H1 (cell line): ENCODE measurements at regions not wholly inside any gene's neighbourhood (a gene's known extent, or its start where the extent isn't known, plus 50 kb on each side); places are given as distances from the start of the nearest gene placed in this dataset.

ENCODE experiments used
- CTCF ChIA-PET: fragments of 300-600 bp; sonication (Branson Sonifier 250); formaldehyde crosslinking; loops from one replicate; lab custom pipeline; 2021; ENCODE audit not compliant: partially characterized antibody; lab: Charles Lee
- POLR2A ChIA-PET: fragments of 300-600 bp; sonication (Branson Sonifier 250); formaldehyde crosslinking; loops from one replicate; lab custom pipeline; 2021; ENCODE audit warnings: inconsistent platforms; ENCODE audit not compliant: partially characterized antibody; lab: Charles Lee
- DNase-seq, 2 experiments: peaks; one replicate each; pipeline versions ENCODE4 v3.0.0 to v3.0.0-alpha.2; 2010 to 2022; ENCODE audit warnings: low spot score in 2 of 2, low read depth in 1 of 2, mixed read lengths in 1 of 2
- FAIRE-seq: peaks from 2 replicates; lab custom pipeline; 2011; peaks lifted over from hg19 to GRCh38; lab: Jason Lieb, UNC
- H2AFZ ChIP-seq: 2 replicates; pipeline ENCODE4 v1.8.1; 2012; ENCODE audit warnings: low read length, inconsistent platforms
- H2AK5ac ChIP-seq: 2 replicates; pipeline ENCODE4 v1.6.1; 2013; ENCODE audit warnings: low read depth, low read length
- H2BK120ac ChIP-seq: replicated peaks from 2 replicates; pipeline ENCODE3; 2013; ENCODE audit warnings: low read depth, low read length, inconsistent platforms
- H2BK12ac ChIP-seq: 2 replicates; pipeline ENCODE4 v1.6.1; 2013; ENCODE audit warnings: low read depth, low read length
- H2BK15ac ChIP-seq: 2 replicates; pipeline ENCODE4 v1.6.1; 2013; ENCODE audit warnings: low read length
- H2BK20ac ChIP-seq: 2 replicates; pipeline ENCODE4 v1.6.1; 2013; ENCODE audit warnings: low read length
- H2BK5ac ChIP-seq: 2 replicates; pipeline ENCODE4 v1.6.1; 2013; ENCODE audit warnings: low read depth, low read length
- H3K14ac ChIP-seq: 2 replicates; pipeline ENCODE4 v1.6.1; 2013; ENCODE audit warnings: inconsistent platforms; ENCODE audit not compliant: insufficient read length
- H3K18ac ChIP-seq: 2 replicates; pipeline ENCODE4 v1.6.1; 2013; ENCODE audit warnings: low read length; ENCODE audit errors: extremely low read depth
- H3K23ac ChIP-seq: 2 replicates; pipeline ENCODE4 v1.6.1; 2013; ENCODE audit warnings: inconsistent platforms; ENCODE audit not compliant: insufficient read length
- H3K23me2 ChIP-seq: 2 replicates; pipeline ENCODE4 v1.6.1; 2013; ENCODE audit warnings: low read depth, low read length
- H3K27ac ChIP-seq: 2 replicates; pipeline ENCODE4 v1.6.1; 2011; ENCODE audit warnings: low read depth, low read length, inconsistent platforms
- H3K27me3 ChIP-seq, 4 experiments: replicated peaks in 1 of 4; 1 replicate in 1 of 4; 2 replicates in 3 of 4; pipeline versions ENCODE4 v1.6.1 to v1.8.1; 2011 to 2013; ENCODE audit warnings: low read length in 3 of 4, mild to moderate bottlenecking in 3 of 4, inconsistent platforms in 2 of 4, mixed read lengths in 2 of 4, moderate library complexity in 1 of 4; ENCODE audit not compliant: control insufficient read depth in 3 of 4, insufficient read depth in 3 of 4; ENCODE audit errors: extremely low read depth in 1 of 4
- H3K36me3 ChIP-seq, 4 experiments: 2 replicates each; pipeline versions ENCODE4 v1.6.1 to v1.8.1; 2011 to 2013; ENCODE audit warnings: mild to moderate bottlenecking in 4 of 4, low read length in 3 of 4, moderate library complexity in 2 of 4, control low read depth in 1 of 4, inconsistent platforms in 1 of 4; ENCODE audit not compliant: insufficient read depth in 4 of 4, control insufficient read depth in 2 of 4
- H3K4ac ChIP-seq: replicated peaks from 2 replicates; pipeline ENCODE3; 2013; ENCODE audit warnings: low read length, low read depth, mixed read lengths, inconsistent platforms; ENCODE audit not compliant: insufficient read length
- H3K4me1 ChIP-seq, 4 experiments: replicated peaks in 1 of 4; 1 replicate in 1 of 4; 2 replicates in 3 of 4; pipeline versions ENCODE4 v1.6.1 to v1.8.1; 2011 to 2013; ENCODE audit warnings: low read length in 3 of 4, inconsistent platforms in 2 of 4, mixed read lengths in 1 of 4; ENCODE audit not compliant: insufficient read depth in 4 of 4, control insufficient read depth in 3 of 4
- H3K4me2 ChIP-seq, 2 experiments: 2 replicates each; pipeline versions ENCODE4 v1.6.1 to v1.8.1; 2011 to 2013; ENCODE audit warnings: low read depth in 2 of 2, low read length in 2 of 2, control low read depth in 1 of 2, inconsistent platforms in 1 of 2, mild to moderate bottlenecking in 1 of 2; ENCODE audit not compliant: insufficient read depth in 1 of 2
- H3K4me3 ChIP-seq, 4 experiments: fragments of 200-600, 300-600 bp in 1 of 4; sonication (generic), shearing (Covaris generic), sonication (Bioruptor Twin) in 1 of 4; 2 replicates each; pipeline versions ENCODE4 v1.5.1 to v1.8.1; 2011 to 2016; ENCODE audit warnings: low read length in 4 of 4, low read depth in 3 of 4, control low read depth in 2 of 4, inconsistent platforms in 2 of 4, mild to moderate bottlenecking in 2 of 4, mixed read lengths in 1 of 4, moderate library complexity in 1 of 4; ENCODE audit not compliant: insufficient read depth in 2 of 4; ENCODE audit errors: extremely low read depth in 1 of 4
- H3K56ac ChIP-seq: replicated peaks from 2 replicates; pipeline ENCODE3; 2013; ENCODE audit warnings: low read depth, mild to moderate bottlenecking, mixed read lengths, low read length, inconsistent platforms; ENCODE audit not compliant: insufficient read length
- H3K79me1 ChIP-seq: 2 replicates; pipeline ENCODE4 v1.6.1; 2013; ENCODE audit warnings: low read depth, low read length, control low read depth
- H3K79me2 ChIP-seq, 2 experiments: 2 replicates each; pipeline versions ENCODE4 v1.6.1 to v1.8.1; 2012 to 2013; ENCODE audit warnings: low read length in 2 of 2, mild to moderate bottlenecking in 2 of 2, inconsistent platforms in 1 of 2; ENCODE audit not compliant: insufficient read depth in 2 of 2, control insufficient read depth in 1 of 2
- H3K9ac ChIP-seq, 4 experiments: replicated peaks in 1 of 4; 1 replicate in 1 of 4; 2 replicates in 3 of 4; pipeline versions ENCODE4 v1.6.1 to v1.8.1; 2011 to 2013; ENCODE audit warnings: low read depth in 3 of 4, low read length in 3 of 4, control low read depth in 2 of 4, mild to moderate bottlenecking in 2 of 4, moderate library complexity in 2 of 4, inconsistent platforms in 1 of 4; ENCODE audit errors: extremely low read depth in 1 of 4
- H3K9me3 ChIP-seq, 2 experiments: 2 replicates each; pipeline versions ENCODE4 v1.6.1 to v1.8.1; 2012 to 2013; ENCODE audit warnings: mild to moderate bottlenecking in 2 of 2, moderate library complexity in 2 of 2, control low read depth in 1 of 2, inconsistent platforms in 1 of 2, low read depth in 1 of 2, low read length in 1 of 2, mixed read lengths in 1 of 2; ENCODE audit not compliant: insufficient read depth in 2 of 2
- H4K20me1 ChIP-seq, 2 experiments: replicated peaks in 1 of 2; 2 replicates each; pipeline versions ENCODE3 to v1.8.1; 2011 to 2013; ENCODE audit warnings: inconsistent platforms in 2 of 2, low read length in 2 of 2, mild to moderate bottlenecking in 1 of 2; ENCODE audit not compliant: insufficient read depth in 2 of 2, control insufficient read depth in 1 of 2
- H4K5ac ChIP-seq: 2 replicates; pipeline ENCODE4 v1.6.1; 2013; ENCODE audit warnings: low read length, low read depth, mixed read lengths, inconsistent platforms; ENCODE audit not compliant: insufficient read length
- H4K8ac ChIP-seq: 2 replicates; pipeline ENCODE4 v1.8.0; 2013; ENCODE audit warnings: mild to moderate bottlenecking, moderate library complexity, low read length, inconsistent platforms; ENCODE audit not compliant: insufficient read depth; ENCODE audit errors: extremely low read depth
- H4K91ac ChIP-seq: replicated peaks from 2 replicates; pipeline ENCODE3; 2013; ENCODE audit warnings: low read length, mixed read lengths, inconsistent platforms; ENCODE audit not compliant: insufficient read length
- CBX5 ChIP-seq: fragments of 300-800, 300-1000 bp; sonication (generic); IDR thresholded peaks from 2 replicates; pipeline ENCODE4 v1.7.1; 2016; ENCODE audit warnings: antibody characterized with exemption, low read length, low read depth
- CHD1 ChIP-seq: IDR thresholded peaks from 2 replicates; pipeline ENCODE4 v1.6.1; 2012; ENCODE audit warnings: low read depth, low read length, improper control_type of control experiment
- E2F6 ChIP-seq: IDR thresholded peaks from 2 replicates; pipeline ENCODE4 v1.6.1; 2012; ENCODE audit warnings: inconsistent platforms
- EP300 ChIP-seq, 2 experiments: IDR thresholded peaks; 1 replicate in 1 of 2; 2 replicates in 1 of 2; pipeline ENCODE4 v1.6.1; 2011 to 2012; ENCODE audit warnings: low read depth in 2 of 2, low read length in 2 of 2, mild to moderate bottlenecking in 2 of 2, borderline replicate concordance in 1 of 2, inconsistent platforms in 1 of 2, moderate library complexity in 1 of 2
- GTF2F1 ChIP-seq: IDR thresholded peaks from 2 replicates; pipeline ENCODE4 v1.6.1; 2012; ENCODE audit warnings: low read depth, low read length, improper control_type of control experiment, borderline replicate concordance
- SAP30 ChIP-seq: fragments of 300-600 bp; sonication (generic); IDR thresholded peaks from 2 replicates; pipeline ENCODE4 v1.7.1; 2012; ENCODE audit warnings: low read length, moderate library complexity, mild to moderate bottlenecking, inconsistent platforms; ENCODE audit not compliant: insufficient read depth, insufficient replicate concordance
- SIX5 ChIP-seq: IDR thresholded peaks from 2 replicates; pipeline ENCODE4 v1.6.1; 2011; ENCODE audit warnings: mild to moderate bottlenecking, low read depth, low read length
- SP2 ChIP-seq: IDR thresholded peaks from 2 replicates; pipeline ENCODE4 v1.6.1; 2012; ENCODE audit warnings: mild to moderate bottlenecking, low read length, inconsistent platforms
- SP4 ChIP-seq: IDR thresholded peaks from 2 replicates; pipeline ENCODE4 v1.6.1; 2012; ENCODE audit warnings: low read length, inconsistent platforms
- SRF ChIP-seq: IDR thresholded peaks from 2 replicates; pipeline ENCODE4 v1.6.1; 2011; ENCODE audit warnings: mild to moderate bottlenecking, low read depth, low read length, moderate library complexity
- WGBS, 2 experiments: shearing (Covaris generic) in 1 of 2; methylation state at CpG; one replicate each; pipeline versions ENCODE4 v1.1.6 to v1.1.7; 2013 to 2015; ENCODE audit warnings: low lambda C conversion rate in 2 of 2, mixed read lengths in 2 of 2, inconsistent platforms in 1 of 2, low coverage in 1 of 2, missing lambda C conversion rate in 1 of 2; ENCODE audit not compliant: insufficient replicate concordance in 2 of 2, insufficient coverage in 1 of 2, insufficient read length in 1 of 2; ENCODE audit errors: extremely low coverage in 1 of 2, missing lambda C conversion rate in 1 of 2; 5-methylcytosine and 5-hydroxymethylcytosine counted together

- no peak overlapping the region for H3K27ac ChIP-seq
- no peak overlapping the region for H2AK5ac ChIP-seq
- no peak overlapping the region for H2BK12ac ChIP-seq
- H2BK20ac ChIP-seq, result no peak overlapping the region
- H3K23ac ChIP-seq, result no peak overlapping the region
- no peak overlapping the region for H3K14ac ChIP-seq
- H2BK15ac ChIP-seq, result no peak overlapping the region
- no peak overlapping the region for H3K56ac ChIP-seq
- H3K9me3 ChIP-seq, result peaks cover 0 to 10% of the 10 kb centered on the region in 2 experiments; a peak in 2 of 4 replicates
- ChIA-PET POLR2A (no interaction called here), CTCF (no interaction called here)
- no peaks in the 10 kb centered on the region for H3K79me2 ChIP-seq
- H3K23me2 ChIP-seq, result no peaks in the 10 kb centered on the region
- DNase-seq, result peak in 1 of 2 experiments; percentile 82
- peaks cover 6 to 15% (median 13%) of the 10 kb centered on the region in 4 experiments; a peak in 5 of 7 replicates for H3K27me3 ChIP-seq
- H4K20me1 ChIP-seq, result no peaks in the 10 kb centered on the region
- H3K4ac ChIP-seq, result no peak overlapping the region
- FAIRE-seq, result no peak
- no peak overlapping the region for H4K5ac ChIP-seq
- no peak overlapping the region for H3K4me3 ChIP-seq
- no peak overlapping the region for H4K8ac ChIP-seq
- 0 out of 7 replicates have a peak, but pooled peaks cover 0 to 2% (median 0%) of the 10 kb centered on the region in 4 experiments for H3K4me1 ChIP-seq
- H3K4me2 ChIP-seq, result no peak overlapping the region
- H2AFZ ChIP-seq, result no peak overlapping the region
- H2BK5ac ChIP-seq, result no peak overlapping the region
- no peak overlapping the region for H3K9ac ChIP-seq
- H2BK120ac ChIP-seq, result no peak overlapping the region
- no peak overlapping the region for H4K91ac ChIP-seq
- no peaks in the 10 kb centered on the region for H3K79me1 ChIP-seq
- no peaks in the 10 kb centered on the region for H3K36me3 ChIP-seq
- no peak overlapping the region for H3K18ac ChIP-seq
- 52% methylated on average over 4 of the region's 4 CpGs; no CpG with 5 or more reads in 1 of the 2 experiments for WGBS, 2 experiments
- no peak for TF ChIP-seq CHD1
- TF ChIP-seq SP4, result no peak
- TF ChIP-seq GTF2F1, result no peak
- TF ChIP-seq SIX5, result no peak
- no peak for TF ChIP-seq E2F6
- peak in 1 of 2 experiments; percentile 75; a peak in 1 of 3 replicates for TF ChIP-seq EP300 (IDR thresholded peaks at IDR 0.05; ENCODE audit: borderline replicate concordance in 1 of 2, low read depth in 2 of 2, low read length in 2 of 2)
- TF ChIP-seq SP2, result no peak
- no peak for TF ChIP-seq CBX5
- no peak for TF ChIP-seq SRF
- TF ChIP-seq SAP30, result no peak
These were observed 1329.1 kb downstream of the PCDH18 start for GRCh38 chr4:136203199-136203598.
